SKM-1 (cell line): ENCODE measurements at regions not wholly inside any gene's neighbourhood (a gene's known extent, or its start where the extent isn't known, plus 50 kb on each side); places are given as distances from the start of the nearest gene placed in this dataset.

ENCODE experiments used
- DNase-seq: peaks from one replicate; lab custom pipeline; 2025; ENCODE audit not compliant: unreplicated experiment; lab: John Stamatoyannopoulos, UW

GRCh38 chr10:106473129-106473685, 691.3 kb downstream of the SORCS1 start:
- DNase-seq, result no peak

- DNase-seq, result no peak
Observed at GRCh38 chr10:106467506-106467905, 697.0 kb downstream of the SORCS1 start.

GRCh38 chr10:106457522-106457921, 707.0 kb downstream of the SORCS1 start:
- DNase-seq, result no peak

GRCh38 chr10:106454233-106454632, 710.3 kb downstream of the SORCS1 start:
- DNase-seq, result no peak

- DNase-seq, result no peak
Observed at GRCh38 chr10:106450966-106451365, 713.5 kb downstream of the SORCS1 start.

GRCh38 chr10:106446920-106447319, 717.6 kb downstream of the SORCS1 start:
- no peak for DNase-seq

GRCh38 chr10:106442223-106442622, 722.3 kb downstream of the SORCS1 start:
- DNase-seq, result no peak

- DNase-seq, result no peak
Observed at GRCh38 chr10:106440767-106441166, 723.7 kb downstream of the SORCS1 start.

GRCh38 chr10:106440355-106440754, 724.2 kb downstream of the SORCS1 start:
- DNase-seq, result no peak

GRCh38 chr10:106439366-106439765, 725.1 kb downstream of the SORCS1 start:
- no peak for DNase-seq

- no peak for DNase-seq
Observed at GRCh38 chr10:106438386-106438785, 726.1 kb downstream of the SORCS1 start.

- DNase-seq, result no peak
Observed at GRCh38 chr10:106436123-106436715, 728.3 kb downstream of the SORCS1 start.

- no peak for DNase-seq
Observed at GRCh38 chr10:106435081-106435480, 729.4 kb downstream of the SORCS1 start.

- no peak for DNase-seq
Observed at GRCh38 chr10:106424981-106425380, 739.5 kb downstream of the SORCS1 start.

- no peak for DNase-seq
Observed at GRCh38 chr10:106424054-106424453, 740.5 kb downstream of the SORCS1 start.

- DNase-seq, result no peak
Observed at GRCh38 chr10:106410331-106410730, 754.2 kb downstream of the SORCS1 start.

- no peak for DNase-seq
Observed at GRCh38 chr10:106405141-106405540, 759.4 kb downstream of the SORCS1 start.

- DNase-seq, result no peak
Observed at GRCh38 chr10:106402458-106402857, 762.0 kb downstream of the SORCS1 start.

- DNase-seq, result no peak
Observed at GRCh38 chr10:106401967-106402366, 762.5 kb downstream of the SORCS1 start.

- no peak for DNase-seq
Observed at GRCh38 chr10:106401161-106401560, 763.3 kb downstream of the SORCS1 start.

- DNase-seq, result no peak
Observed at GRCh38 chr10:106399112-106399511, 765.4 kb downstream of the SORCS1 start.

- no peak for DNase-seq
Observed at GRCh38 chr10:106396192-106396591, 768.3 kb downstream of the SORCS1 start.
